GM21723 (cell line): ENCODE measurements at regions not wholly inside any gene's neighbourhood (a gene's known extent, or its start where the extent isn't known, plus 50 kb on each side); places are given as distances from the start of the nearest gene placed in this dataset.
A peak's percentile ranks its signal among the peaks of the same experiment; 100 is the strongest.
"Not testable (repeated sequence)": the region's sequence is repeated elsewhere in the genome, so short reads cannot be mapped to it uniquely, and the experiment has no call there.

Source experiments
- ATAC-seq: cut with Tn5 transposase; IDR thresholded peaks from one replicate; pipeline ENCODE4 v1.9.1; 2021; ENCODE audit warnings: mild to moderate bottlenecking, moderate library complexity; ENCODE audit not compliant: unreplicated experiment

DNA sequence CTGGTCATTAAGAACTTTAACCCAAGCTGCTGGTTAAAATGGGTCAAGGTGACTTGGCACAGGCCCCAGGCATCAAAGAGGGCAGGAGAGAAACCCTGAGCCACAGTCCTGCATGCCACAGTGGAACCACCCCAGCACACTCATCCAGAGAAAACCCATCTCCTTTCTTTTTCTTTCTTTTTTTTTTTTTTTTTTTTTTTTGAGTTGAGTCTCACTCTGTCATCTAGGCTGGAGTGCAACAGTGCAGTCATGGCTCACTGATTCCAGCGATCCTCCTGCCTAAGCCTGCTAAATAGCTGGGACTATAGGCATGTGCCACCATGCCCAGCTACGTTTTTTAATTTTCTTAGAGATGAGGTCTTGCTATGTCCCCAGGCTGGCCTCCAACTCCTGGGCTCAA lies 109.2 kb upstream of the RAB4A start:
- no peak for ATAC-seq

DNA sequence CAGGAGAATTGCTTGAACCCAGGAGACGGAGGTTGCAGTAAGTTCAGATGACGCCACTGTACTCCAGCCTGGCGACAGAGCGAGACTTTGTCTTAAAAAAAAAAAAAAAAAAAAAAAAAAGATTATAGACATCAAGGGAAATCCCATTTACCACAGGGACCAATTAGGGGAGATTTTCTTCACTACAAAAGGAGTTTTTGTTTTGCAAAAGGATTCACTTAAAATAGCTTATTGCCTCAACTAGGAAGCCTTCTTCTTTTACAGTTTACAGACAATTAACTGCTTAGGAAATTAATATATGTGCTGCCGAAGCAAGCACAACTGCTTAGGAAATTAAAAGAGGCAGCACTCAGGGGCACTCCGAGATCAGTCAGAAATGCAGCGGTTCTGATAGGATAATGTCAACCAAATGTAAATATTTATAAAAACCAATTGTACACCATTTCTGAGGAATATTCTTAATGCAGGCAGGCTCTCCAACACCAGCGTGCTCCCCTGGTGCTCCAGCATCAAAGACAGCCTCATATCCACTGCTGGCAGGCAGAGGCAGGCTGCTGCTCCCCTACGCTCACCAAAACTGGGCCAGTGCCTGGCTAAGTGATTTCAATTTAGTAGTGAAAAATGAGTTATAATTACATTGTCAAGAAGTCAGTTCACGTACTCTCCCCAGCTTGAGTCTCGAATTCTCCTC lies 107.9 kb upstream of the RAB4A start:
- ATAC-seq, result no peak

GRCh38 chr1:229164348-229164747 lies 106.6 kb upstream of the RAB4A start:
- ATAC-seq, result no peak

DNA sequence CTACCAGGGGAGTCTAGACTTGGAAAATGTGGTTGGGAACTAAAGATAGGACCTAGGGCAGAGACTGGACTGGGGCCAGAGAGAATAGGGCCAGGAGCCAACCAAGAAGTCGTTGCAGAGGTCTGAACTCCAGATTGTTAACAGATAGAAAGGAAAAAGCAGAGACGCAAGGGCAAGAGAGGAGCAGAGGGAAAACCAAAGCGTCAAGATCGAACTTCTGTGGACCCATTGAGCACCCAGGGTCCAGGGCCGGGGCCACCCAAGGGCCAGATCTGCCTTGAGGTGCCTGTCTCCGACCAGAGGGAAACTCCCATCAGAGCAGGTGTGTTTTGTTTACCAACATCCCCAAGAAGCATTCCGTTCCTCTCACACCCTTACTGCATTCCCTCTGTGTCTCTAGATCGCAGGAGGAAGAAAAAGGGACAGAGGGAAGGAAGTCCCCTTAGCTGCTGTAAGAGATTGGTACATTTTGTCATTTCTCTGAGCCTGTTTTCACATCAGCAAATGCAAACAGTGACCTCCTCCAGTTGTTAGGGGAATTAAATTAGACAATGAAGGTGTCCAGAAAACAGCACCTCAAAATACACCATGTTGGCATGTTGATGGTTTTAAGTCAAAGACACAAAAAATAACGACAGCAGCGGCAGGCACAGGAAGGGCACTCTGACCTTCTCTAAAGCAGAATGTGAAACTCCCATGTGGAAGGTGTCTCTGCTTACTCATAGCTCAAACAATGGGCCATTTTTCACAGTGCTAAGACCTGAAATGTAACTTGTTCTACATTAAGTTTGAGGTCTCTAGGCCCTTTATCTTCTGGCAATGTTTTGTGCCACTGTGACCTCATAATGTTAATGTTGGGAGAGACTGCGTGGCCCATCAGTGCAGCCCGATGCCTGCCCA lies 105.8 kb upstream of the RAB4A start:
- ATAC-seq, result no peak

GRCh38 chr1:229167318-229167717 lies 103.6 kb upstream of the RAB4A start:
- no peak for ATAC-seq

DNA sequence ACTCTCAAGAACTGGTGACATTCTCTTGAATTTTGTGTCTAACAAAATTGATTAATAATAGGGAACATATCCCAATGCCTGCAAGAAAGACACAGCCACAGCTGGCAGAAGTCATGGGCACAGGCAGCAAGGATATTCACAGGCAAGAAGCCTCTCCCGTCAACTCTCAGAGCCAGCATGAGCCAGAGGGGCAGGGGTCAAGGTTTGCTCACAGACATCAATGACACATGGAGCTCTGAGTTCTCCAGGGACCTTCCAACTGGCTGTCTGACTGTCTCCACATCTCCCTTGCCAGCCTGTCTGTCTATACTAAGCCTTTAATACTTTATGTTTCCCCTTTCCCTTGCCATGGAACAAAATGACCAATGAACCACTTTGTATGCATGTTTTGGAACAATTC lies 101.5 kb upstream of the RAB4A start:
- no peak for ATAC-seq

DNA sequence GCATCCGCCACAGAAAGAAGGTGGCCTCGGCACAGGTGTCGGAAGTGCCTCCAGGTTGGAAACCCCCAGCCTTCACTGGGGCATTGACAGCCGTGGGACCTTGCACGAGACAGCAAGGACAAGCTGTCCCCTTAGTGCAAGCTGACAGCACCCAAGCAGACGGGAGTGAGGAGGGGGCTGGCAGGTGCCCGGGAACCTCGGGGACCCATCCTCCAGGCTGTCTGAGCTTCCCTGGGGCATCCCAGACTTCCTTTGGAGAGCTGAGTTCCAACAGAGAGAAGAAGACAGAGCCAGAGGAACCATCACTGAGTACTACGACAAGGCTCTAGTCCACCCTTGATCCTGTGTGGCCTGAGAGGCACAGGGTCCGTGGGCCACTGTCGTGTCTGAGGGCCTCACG lies 100.6 kb upstream of the RAB4A start:
- ATAC-seq, result no peak

- ATAC-seq, result no peak
These were observed 100.0 kb upstream of the RAB4A start for GRCh38 chr1:229170778-229171505.

GRCh38 chr1:229171934-229172333 lies 99.0 kb upstream of the RAB4A start:
- ATAC-seq, result no peak

- ATAC-seq, result not testable (repeated sequence)
These were observed 97.1 kb upstream of the RAB4A start for GRCh38 chr1:229173491-229174476.

GRCh38 chr1:229175297-229175696 lies 95.6 kb upstream of the RAB4A start:
- ATAC-seq, result not testable (repeated sequence)

- not testable (repeated sequence) for ATAC-seq
These were observed 94.5 kb upstream of the RAB4A start for GRCh38 chr1:229176457-229176856.

DNA sequence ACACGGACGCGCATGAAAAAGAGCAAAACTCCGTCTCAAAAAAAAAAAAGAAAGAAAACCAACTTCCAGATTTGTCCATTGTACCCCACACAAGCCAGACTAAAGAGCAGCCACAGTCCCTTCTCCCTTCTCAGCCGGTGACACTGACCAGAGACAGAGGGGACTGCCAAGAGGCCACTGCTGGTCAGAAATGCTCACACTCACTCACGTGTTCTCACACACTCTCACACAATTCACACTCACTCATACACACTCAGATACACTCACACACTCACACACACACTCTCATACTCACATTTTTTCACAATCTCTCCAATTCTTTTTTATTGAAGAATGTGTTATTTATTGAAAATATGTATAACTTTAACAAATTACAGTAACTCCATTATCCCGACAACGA lies 90.8 kb upstream of the RAB4A start:
- no peak for ATAC-seq

DNA sequence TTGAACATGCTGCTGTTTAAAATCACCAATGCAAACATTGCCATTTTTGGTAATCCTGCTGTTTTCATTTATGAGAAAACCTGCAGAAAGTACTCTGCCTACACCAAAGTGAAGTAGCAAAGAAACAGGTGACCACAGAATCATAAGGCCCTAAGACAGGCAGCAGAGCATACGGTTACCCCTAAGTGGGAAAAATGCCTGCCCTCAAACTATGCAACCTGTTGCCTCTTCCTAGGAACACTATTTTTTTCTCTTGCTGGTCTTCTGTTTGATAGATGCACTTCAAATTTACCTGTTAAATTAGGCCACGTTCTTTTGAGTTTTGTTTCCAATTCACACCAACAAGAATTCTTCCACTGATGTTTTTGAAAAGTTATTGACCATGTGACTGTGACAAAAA lies 89.5 kb upstream of the RAB4A start:
- no peak for ATAC-seq

DNA sequence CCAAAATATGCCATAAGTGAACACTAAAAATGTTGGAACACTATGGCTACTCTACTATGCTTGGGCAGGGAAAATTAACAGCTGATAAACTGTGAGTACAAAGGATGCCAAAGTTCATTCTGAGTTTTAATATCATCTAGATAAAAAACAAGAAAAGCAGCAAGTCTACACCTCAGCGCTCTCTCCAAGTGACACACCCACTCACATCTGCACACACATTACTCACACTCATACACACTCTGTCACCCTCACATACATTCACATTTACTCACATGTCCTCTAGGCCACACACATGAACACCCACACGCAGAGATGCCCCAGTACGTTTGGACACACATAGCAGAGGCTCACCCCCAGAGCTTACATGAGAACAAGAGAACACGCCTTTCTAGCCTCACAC lies 87.3 kb upstream of the RAB4A start:
- no peak for ATAC-seq

- no peak for ATAC-seq
These were observed 86.8 kb upstream of the RAB4A start for GRCh38 chr1:229184066-229184465.

DNA sequence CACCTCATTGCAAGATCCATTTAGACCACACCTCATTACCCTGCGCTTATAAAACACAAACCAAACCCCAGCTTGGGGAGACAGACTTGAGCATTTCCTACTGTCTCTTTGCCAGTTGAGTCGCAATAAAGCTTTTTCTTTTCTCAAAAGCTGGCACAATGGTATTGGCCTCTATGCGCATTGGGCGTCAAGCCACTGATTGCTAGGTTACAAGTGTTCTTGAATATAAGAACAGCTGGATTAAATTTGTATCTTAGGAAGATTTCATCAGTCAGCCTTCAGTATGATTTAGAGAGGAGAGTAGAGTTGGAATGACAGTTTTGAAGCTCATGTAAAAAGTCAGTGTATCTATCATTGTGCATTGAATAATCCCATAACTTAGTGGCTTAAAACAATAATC lies 84.9 kb upstream of the RAB4A start:
- ATAC-seq, result no peak

DNA sequence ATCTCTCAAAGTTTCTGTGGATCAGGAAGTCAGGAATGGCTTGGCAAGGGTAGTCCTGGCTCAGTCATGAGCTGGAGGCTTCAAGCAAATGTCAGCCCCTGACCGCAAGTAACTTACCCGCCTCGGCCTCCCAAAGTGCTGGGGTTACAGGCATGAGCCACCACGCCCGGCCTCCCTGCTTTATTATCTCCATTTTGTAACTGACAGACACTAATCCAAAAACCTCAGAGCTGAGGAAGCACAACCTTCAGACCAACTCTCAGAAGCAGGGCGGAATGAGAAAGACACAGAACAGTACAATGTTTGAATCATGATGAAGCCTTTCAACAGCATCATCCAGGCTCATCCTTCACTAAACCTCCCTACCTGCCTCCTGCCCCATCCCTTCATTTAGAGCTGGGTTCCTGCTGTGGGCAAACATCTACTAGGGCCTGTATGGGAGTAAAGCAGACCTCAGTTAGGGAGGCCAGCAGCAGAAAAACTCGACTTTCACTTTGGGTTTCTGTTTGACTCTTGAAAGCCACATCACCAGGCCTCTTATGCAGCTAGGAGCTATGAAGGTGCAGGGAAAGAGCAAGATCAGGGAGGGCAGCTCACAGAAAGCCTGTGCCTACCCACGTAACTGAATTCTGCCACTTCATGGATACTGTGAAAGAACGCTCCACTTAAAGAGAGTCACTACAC lies 84.4 kb upstream of the RAB4A start:
- ATAC-seq, result peak; percentile 96

DNA sequence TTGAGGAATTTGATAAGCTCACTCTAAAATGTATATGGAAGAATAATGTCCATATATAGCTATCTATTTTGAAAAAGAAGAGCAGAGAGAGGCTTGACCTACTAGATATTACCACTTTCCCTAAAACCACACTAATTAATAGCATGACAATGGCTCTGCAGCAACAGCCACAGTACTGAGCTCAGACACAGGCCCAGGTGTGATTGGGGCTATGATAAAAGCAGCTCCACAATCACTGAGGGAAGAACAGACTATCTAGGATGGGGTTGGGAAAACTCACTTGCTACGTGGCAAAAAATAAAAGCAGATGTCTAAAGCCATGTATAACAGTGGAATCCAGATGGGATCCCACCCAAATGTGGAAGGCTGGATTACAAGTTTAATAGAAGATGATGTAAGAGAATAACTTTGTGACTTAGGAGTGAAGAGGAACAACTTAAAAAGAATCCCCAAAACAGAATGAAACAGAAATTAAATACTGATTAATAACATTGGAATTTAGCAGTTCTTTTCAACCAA lies 80.8 kb upstream of the RAB4A start:
- no peak for ATAC-seq
